Islet precursor cell (in vitro differentiated cells): ENCODE measurements at regions not wholly inside any gene's neighbourhood (a gene's known extent, or its start where the extent isn't known, plus 50 kb on each side); places are given as distances from the start of the nearest gene placed in this dataset.

Experiments used
- DNase-seq: peaks from one replicate; pipeline ENCODE4 v3.0.0-alpha.2; 2018

DNA sequence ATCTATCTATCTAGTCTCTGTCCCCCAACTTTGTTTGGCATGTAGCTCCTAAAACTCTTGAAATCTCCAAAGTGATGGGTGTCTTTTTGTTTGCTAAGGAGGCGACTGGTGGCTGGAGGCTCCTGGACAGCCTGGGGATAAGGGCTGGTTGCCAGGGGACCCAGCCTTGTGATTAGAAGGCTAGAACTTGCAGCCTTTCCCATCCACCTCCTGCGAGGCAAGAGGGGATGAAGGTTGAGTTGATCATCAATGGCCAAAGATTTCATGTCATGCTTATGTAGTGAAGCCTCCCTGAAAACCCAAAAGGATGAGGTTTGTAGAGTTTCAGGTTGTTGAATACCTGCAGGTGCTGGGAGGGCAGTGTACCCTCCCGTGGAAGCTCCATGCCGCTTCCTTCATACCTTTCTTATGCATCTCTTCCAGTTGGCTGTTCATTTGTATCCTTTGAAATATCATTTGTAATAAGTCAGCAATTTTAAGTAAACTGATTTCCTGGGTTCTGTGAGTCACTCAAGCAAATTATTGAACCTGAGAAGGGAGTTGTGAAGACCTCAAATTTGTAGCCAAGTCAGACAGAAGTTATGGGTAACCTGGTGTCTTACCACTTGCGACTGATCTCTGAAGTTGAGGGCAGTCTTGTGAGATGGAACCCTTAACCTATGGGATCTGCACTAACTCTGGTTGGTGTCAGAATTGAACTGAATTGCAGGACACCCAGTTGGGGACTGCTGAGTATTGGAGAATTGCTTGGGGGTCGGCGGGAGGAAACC lies 202.4 kb downstream of the SEC14L1 start:
- DNase-seq = peak; percentile 21

GRCh38 chr17:77344038-77344437 lies 203.3 kb downstream of the SEC14L1 start:
- peak; percentile 2 for DNase-seq

- peak; percentile 42 for DNase-seq
Observed at GRCh38 chr17:77345260-77345910, 204.6 kb downstream of the SEC14L1 start.

- DNase-seq = peak; percentile 10
Observed at GRCh38 chr17:77346765-77347164, 206.0 kb downstream of the SEC14L1 start.

GRCh38 chr17:77347544-77347943 lies 206.8 kb downstream of the SEC14L1 start:
- DNase-seq = no peak

GRCh38 chr17:77349976-77350830 lies 209.4 kb downstream of the SEC14L1 start:
- peak; percentile 60 for DNase-seq

DNA sequence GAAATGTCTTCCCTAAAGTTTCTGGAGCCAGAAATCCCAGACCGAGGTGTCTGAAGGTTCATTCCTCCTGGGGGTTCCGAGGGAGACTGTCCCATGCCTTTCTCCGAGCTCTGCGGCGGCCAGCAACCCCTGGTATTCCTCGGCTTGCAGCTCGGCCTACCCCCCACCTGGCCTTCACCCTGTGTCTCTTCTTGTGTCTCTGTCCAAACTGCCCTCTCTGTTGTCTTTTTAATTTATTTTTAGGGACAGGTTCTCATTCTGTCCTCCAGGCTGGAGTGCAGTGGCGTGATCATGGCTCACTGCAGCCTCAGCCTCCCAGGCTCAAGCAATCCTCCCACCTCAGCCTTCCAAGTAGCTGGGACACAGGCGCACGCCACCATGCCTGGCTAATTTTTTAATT lies 211.7 kb downstream of the SEC14L1 start:
- DNase-seq = peak; percentile 35

DNA sequence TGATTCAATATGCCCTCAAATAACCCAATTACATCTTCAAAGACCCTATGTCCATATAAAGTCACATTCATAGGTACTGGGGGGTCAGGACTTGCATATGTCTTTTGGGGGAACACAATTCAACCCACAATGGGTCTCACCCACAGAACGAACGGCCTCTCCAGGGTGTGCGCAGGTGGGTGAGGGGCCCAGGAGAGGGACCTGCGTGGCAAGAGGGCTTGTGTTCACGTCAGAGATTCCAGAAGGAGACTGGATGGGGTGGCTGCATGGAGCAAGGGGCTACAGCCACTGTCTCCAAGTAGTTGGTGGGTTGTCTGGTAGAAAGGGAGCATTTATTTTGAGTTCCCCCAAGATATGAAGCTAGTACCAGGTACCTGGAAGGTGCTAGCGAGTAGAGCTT lies 212.2 kb downstream of the SEC14L1 start:
- peak; percentile 34 for DNase-seq

DNA sequence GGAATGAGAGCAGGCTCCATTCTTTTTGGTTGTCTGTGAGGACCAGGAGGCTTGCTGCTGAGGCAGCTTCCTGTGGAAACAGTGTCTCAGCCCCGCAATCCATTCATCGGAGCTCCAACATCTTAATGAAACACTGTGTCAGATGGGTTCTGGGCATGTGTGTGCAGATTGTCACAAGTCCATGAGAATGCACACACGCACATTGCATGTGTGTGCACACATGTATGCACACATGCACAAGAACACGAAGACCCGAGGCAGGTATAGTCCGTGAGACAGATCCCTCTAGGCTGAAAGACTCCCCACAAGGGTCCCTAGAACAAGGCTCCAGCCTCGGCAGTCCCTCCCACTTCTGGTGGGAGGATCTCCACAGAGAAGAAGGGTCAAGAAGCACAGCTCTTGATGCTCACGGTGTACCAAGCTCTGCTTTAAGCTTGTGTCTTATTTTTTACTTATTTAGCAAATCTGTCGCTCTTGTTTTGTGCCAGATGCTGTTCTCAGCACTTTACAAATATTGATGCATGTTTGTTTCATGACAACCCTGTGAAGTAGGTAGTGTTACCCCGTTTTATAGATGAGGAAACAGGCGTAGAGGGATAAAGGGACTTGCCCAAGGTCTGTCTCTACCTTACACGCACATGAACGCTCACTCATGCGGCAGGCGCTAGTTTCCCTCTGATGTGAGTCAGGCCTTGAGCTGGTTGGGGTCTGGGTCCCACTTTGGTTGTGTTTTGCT lies 213.1 kb downstream of the SEC14L1 start:
- DNase-seq = peak; percentile 45

DNA sequence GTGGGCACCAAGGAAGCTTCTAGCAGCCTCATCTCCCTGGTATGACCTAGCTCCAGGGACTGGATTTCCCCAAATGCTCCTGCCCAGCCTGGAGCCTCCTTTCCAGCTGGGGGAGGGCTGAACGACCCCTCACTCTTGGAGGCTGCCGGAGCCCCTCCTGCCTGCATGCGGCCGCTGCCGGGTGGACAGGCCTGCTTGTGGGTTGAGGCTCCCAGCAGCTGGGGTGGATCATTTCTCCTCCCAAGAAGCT lies 213.6 kb downstream of the SEC14L1 start:
- no peak for DNase-seq

DNA sequence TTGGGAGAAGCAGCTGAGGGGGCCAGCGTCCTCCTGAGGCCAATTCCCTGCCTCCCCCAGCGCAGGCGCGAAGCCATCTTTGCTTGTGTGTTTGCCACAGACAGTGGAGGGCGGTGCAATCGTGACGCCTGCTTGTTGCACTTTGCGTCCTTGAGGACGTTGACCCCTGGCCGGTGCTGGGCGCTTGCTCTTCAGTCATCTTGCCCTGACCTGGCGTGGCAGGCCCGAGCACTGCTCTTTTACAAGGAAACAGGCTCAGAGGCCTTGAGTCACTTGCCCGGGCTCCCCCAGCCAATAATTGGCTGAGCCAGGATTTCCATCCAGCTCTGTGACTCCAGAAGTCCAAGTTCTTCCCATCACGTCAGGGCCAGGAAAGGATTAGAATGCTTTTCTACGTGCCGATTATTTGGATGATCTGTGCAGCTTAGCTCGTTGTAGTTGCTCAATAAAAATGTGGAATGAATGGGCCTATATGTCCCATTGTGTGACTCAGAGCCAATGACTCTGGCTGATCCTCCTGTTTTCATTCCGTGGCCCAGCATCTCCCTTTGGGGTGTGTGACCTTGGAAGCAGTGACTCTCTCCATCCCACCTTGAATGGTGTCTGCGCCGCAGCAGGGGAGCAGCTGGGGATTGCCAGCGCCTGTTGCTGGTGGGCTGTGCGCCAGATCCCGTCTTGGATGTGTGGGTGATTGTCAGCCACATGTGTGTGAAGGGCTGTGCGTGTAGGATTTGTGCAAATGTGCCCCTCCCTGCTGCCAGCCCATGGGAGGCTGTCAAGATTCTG lies 214.1 kb downstream of the SEC14L1 start:
- peak; percentile 56 for DNase-seq

- peak; percentile 54 for DNase-seq
Observed at GRCh38 chr17:77356109-77356689, 215.4 kb downstream of the SEC14L1 start.

DNA sequence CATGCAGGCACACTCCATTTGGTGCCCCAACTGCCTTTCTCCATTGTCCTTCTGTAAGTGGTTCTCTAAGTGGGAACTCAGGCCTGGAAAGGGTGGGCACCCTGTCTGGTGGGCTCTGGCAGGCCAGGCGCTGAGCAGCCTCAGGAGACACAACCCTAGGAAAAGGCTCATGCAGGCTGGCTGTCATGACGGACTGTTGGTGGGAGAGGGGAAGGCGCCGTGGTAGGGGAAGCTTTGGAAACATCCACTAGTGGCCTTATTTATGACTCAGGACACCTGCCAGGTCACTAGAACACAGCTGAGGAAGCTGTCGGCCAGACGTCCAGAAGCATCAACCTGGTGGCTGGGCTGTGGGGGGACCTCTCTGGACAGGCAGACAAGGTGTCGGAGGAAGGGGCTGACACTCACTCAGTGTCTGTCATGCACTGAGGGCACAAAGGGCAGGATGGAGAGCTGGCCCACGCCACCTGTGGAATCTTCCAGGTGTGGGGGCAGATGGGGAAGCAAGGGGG lies 216.0 kb downstream of the SEC14L1 start:
- DNase-seq = peak; percentile 54

DNA sequence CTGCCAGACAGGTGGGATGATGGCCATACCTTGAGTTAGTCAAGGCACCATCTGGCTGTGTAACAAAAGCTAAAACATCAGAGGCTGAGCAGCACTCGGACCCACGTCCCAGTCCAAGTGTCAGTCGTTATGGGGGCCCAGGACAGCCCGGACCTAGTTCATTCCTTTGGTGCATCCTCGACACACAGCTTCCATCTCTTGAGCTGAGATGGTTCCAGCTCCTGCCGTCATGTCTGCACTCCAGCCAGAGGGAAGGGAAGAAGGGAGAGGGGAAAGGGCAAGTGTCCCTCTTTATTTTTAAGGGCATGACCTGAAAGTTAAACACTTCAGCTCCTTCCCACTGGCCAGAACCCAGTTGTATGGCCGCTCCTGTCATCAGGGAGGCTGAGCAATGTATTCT lies 218.0 kb downstream of the SEC14L1 start:
- peak; percentile 41 for DNase-seq

- peak; percentile 30 for DNase-seq
Observed at GRCh38 chr17:77359236-77359635, 218.5 kb downstream of the SEC14L1 start.

DNA sequence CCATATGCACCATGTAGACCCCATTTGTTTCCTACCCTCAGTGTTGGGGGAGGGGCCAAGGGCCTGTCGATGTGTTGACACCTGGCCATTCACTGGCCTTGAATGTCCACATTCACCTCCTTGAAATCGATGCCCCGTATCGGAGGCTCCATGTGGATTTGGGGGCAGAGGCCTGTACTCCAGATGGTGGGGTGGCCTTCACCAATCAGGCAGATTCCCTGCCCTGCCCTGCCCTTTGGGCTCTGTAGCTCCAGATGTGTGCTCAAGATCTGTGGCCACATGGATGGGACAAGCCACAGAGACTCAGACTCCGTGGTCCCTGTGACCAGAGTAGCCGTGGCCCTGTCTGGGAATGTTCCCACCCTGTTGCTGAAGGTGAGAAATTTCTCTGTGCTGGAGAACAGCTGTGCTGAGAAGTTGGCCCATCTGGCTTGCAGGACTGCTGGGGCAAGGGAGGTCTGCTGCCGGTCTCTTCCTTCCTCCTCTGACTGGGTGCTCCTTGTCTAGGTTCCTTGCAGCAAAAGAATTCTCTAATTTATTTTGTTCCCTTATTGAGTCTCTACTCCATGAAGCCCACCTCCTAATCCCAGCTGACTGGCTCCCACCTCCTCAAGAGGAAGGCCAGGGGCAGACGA lies 221.3 kb downstream of the SEC14L1 start:
- no peak for DNase-seq

- DNase-seq = peak; percentile 95
Observed at GRCh38 chr17:77363821-77364361, 223.1 kb downstream of the SEC14L1 start.

GRCh38 chr17:77364381-77364911 lies 223.7 kb downstream of the SEC14L1 start:
- no peak for DNase-seq

- no peak for DNase-seq
Observed at GRCh38 chr17:77364941-77365583, 224.3 kb downstream of the SEC14L1 start.

- peak; percentile 92 for DNase-seq
Observed at GRCh38 chr17:77365584-77366186, 224.9 kb downstream of the SEC14L1 start.
